ENCODE measurements at regions not wholly inside any gene's neighbourhood (a gene's known extent, or its start where the extent isn't known, plus 50 kb on each side); places are given as distances from the start of the nearest gene placed in this dataset.
"Not testable (repeated sequence)": the region's sequence is repeated elsewhere in the genome, so short reads cannot be mapped to it uniquely, and the experiment has no call there.

DNA sequence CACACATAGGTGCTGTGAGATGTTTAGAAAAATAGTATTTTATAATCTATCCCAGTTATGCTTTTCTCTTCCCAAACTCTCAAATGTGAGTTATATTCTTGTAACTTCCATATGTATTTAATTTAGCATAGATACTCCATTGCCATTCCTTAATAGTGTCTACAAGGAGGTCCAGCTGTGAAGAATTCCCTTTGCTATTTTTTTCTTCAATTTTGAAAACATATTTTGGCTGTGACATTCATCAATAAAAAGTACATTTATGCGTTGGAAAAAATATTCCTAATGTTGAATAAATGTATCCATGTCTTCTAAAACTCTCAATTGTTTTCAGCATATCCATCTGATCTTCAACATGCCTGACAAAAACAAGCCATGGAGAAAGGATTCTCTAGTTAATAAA, 1402.0 kb upstream of the SEL1L start:
- no peak for DNase-seq (ENCODE audit: low spot score)

DNA sequence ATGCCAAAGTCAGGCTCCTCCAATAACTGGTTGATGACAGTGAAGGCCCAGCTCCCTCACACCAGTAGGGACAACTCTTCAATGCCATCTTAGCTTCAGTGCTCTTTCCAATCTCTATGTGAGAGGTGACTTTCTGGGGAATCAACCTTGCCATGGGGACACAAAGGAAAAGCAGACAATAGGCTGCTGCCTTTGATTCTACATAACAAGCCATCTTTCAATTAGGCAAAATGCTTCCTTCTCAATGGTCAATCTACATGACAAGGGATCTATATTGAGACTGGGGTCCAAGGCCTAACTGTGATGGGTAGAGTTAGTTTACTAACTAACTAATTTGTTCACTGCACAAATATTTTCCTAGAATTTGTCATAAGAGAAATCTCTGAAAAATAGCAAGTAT, 1417.5 kb upstream of the SEL1L start:
- no peak for DNase-seq (ENCODE audit: low spot score)

DNA sequence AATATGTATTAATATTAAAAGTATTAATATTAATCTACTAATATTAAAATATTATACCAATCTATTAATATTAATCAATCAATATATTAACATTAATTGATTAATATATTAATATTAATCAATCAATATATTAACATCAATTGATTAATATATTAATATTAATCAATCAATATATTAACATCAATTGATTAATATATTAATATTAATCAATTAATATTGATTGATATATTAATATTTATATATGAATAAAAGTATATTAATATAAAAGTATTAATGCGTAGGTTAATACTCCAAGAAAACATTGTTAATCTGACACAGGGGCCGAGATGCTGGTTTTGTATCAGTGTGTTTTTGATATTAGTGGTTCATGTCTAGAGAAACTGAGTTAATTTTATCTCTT, 1430.1 kb upstream of the SEL1L start:
- DNase-seq (ENCODE audit: low spot score) = no peak

DNA sequence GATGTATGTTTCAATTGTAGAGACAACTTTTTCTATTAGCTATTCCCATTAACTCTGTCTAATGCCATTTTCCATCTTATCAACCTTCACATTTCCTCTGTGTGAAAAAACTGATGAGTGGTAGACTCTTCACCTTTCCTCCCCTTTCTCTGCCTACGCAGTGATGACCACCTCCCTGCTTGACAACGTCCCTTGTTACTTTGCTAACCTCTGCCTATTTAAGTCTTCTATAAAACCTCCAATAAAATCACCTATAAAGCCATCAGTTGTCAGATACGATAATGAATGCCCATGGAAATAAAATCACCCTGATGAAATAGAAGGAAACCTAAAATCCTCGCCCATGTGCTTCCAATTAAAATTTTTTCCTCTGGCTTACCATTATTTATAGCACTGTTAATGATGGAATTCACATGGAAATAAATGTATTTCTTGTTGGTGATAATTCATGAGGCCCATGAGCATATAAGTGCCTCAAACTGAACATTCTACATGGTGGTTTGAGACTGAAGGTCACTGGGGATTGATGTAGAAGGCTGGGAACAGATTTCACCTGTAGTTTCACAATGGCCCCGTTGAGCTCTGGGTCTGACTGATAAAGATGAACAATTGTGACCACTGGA, 1454.0 kb upstream of the SEL1L start:
- no peak for DNase-seq (ENCODE audit: low spot score)

DNA sequence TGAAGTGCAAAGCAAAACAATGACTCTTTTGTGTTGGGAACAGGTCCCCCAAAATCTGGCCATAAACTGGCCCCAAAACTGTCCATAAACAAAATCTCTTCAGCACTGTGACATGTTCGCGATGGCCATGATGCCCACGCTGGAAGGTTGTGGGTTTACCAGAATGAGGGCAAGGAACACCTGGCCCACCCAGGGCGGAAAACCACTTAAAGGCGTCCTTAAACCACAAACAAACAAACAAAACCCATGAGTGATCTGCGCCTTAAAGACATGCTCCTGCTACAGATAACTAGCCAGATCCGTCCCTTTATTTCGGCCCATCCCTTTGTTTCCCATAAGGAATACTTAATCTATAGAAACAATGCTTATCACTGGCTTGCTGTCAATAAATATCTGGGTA, 1460.9 kb upstream of the SEL1L start:
- not testable (repeated sequence) for DNase-seq (ENCODE audit: low spot score)

DNA sequence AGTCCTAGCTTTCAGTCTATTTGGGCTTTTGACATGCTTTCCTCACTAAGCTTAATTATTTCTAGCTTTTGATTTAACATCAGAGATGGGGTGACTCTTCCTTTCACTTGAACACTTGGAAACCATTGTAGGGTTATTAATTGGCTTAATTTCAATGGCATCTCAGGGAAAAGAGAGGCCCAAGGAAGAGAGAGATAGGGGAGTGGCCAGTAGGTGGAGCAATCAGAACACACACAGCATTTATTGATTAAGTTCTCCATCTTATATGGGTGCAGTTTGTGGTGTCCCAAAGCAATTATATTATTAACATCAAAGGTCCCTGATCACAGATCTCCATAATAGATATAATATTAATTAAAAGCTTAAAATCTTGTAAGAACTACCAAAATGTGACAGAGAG, 1466.1 kb upstream of the SEL1L start:
- no peak for DNase-seq (ENCODE audit: low spot score)

DNA sequence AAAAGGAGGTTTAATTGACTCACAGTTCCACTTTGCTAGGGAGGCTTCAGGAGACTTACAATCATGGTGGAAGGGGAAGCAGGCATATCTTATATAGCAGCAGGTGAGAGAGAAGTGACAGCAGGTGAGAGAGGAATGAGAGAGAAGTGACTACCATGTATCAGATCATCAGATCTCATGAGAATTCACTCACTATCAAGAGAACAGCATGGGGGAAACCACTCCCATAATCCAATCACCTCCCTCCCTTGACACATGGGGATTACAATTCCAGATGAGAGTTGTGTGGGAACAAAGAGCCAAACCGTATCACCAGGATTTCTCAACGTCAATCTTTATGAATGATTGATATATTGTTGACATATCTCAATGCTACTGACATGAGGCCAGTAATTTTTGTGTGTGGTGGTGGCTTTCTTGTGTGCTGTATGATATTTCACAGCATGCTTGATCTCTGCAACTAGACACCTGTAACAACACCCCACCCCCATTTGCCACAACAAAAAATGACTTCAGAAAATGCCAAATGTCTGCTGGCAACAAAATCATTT, 1470.9 kb upstream of the SEL1L start:
- no peak for DNase-seq (ENCODE audit: low spot score)

DNA sequence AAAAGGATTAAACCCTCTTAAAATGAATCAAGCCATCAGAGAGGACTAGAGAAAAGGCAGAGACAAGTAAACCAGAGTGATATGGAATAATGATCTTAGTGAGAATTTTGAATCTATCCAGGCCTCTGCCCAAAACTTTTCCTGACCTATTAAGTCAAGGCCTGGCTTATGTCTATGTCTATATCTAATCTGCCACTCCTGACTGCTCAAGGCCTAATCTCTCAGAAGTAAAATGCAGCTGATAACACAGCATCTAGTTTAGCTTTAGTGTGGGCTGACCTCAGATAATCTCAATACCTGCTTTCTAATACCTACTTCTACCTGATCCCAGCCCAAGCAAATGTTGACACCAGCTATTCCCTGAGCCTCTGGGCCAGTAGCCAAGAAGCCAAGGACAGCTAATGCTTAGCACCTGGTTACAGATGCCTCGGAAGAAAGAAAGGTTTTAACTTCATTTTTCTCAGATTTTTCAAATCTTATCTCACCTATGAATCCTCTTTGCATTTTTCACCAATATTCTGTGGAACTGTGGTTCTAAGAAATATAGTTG, 1472.5 kb upstream of the SEL1L start:
- DNase-seq (ENCODE audit: low spot score) = no peak

DNA sequence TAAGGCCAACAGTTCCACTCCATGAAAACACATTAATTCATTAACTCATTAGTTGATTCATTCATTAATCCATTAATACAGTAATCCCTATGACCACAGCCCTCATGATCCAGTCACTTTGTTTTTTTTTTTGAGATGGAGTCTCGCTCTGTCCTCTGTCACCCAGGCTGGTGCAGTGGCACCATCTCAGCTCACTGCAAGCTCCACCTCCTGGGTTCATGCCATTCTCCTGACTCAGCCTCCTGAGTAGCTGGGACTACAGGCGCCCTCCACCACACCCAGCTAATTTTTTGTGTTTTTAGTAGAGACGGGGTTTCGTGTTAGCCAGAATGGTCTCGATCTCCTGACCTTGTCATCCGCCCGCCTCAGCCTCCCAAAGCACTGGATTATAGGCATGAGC, 1473.4 kb upstream of the SEL1L start:
- not testable (repeated sequence) for DNase-seq (ENCODE audit: low spot score)

DNA sequence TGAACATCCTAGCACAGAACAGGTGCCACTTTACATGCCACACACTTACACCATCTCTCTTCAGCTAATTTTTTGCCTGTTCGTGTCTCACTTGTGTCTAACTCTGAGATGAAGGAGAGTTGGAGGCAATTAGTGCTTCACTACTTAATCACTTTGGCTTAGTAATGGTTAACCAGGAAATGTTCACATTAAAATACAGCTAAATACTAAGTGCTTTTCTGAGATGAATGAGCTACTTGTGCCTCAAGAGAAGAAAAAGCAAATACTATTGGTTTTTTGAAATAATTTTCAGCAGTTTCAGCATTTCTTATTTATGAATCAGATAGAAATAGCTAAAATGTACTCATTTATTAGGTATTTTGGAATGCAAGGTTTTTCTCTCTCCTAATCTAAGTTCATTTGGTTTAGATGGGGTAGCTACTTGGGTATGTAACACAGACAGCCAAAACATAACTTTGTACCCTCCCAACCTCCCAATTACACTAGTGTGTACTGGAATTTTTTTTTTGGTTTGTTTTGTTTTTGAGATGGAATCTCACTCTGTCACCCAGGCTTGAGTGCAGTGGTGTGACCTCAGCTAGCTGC, 1474.1 kb upstream of the SEL1L start:
- DNase-seq (ENCODE audit: low spot score) = no peak

DNA sequence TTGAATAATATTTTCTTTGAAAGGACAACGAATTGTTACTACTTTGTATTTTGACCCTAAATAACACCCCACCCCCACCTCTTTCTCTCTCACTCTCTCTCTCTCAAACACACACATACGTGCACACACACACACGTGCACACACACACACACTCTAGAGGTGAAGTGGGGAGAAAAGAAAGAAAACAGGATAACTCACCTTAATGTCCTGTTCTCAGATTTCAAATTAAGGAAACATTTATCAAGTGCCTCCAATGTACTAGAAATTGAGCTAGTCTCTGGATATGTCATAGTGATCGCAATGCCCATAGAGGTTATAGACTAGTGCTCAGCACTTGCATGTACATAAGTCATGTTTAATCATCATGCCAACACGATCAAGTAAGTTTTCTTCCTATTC, 1483.6 kb upstream of the SEL1L start:
- no peak for DNase-seq (ENCODE audit: low spot score)

DNA sequence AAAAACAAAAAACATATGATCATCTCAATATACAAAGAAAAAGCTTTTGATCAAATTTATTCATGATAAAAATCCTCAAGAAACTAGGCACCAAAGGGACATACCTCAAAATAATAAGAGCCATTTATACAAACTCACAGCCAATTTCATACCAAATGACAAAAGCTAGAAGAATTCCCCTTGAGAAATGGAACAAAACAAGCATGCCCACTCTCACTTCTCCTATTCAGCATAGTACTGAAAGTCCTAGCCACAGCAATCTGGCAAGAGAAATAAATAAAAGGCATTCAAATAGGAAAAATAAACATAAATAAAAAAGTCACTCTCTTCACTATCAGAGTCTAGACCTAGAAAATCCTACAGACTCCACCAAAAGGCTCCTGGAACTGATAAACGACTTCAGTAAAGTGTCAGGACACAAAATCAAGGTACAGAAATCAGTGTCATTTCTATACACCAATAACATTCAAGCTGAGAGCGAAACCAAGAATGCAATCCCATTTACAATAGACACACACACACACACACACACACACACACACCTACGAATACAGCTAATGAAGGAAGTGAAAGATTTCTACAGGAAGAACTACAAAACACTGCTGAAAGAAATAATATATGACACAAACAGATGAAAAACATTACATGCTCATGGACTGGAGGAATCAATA, 1486.2 kb upstream of the SEL1L start:
- DNase-seq (ENCODE audit: low spot score) = no peak

DNA sequence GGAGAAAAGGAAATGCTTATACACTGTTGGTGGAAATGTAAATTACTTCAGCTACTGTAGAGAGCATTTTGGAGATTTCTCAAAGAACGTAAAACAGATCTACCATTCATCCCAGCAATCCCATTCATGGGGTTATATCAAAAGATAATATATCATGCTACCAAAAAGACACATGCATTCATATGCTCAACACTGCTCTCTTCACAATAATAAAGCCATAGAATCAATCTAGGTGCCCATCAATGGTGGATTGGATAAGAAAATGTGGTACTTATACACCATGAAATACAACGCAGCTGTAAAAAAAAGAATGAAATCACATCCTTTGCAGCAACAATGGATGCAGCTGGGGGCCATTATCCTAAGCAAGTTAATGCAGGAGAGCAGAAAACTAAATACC, 1487.7 kb upstream of the SEL1L start:
- no peak for DNase-seq (ENCODE audit: low spot score)

DNA sequence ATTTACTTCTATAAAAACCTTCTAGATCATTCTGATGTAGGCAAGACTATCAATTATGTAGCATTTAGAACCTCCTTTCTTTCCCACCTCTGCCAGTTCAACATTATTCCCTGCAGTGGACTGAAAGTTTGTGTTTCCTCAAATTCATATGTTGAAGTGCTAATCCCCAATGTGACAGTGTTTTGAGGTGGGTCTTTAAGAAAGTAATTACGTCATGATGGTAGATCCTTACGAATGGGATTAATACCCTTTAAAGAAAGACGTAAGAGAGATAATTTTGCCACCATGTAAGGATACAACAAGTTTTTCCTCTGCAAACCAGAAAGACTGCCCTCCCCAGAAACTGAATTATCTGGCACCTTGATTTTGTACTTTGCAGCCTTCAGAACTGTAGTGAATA, 1489.7 kb upstream of the SEL1L start:
- DNase-seq (ENCODE audit: low spot score) = no peak

DNA sequence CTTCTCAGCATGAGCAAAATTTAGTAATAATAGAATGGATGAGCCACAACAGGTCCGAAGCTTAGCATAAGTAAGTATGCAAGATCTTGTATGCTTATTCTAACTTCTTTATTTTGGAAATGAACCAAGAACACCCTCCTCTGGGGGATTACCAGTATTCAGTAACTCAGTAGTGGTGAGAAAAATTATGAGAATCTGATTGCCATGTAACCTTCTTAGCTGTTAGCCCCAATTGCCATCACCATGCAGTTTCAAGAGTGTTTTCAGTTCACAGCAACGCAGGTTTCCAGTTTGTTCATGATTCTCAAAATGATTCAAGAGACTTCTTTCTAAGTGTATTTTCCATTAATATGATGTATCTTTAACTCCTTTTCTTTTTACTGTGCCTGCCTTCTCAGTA, 1507.6 kb upstream of the SEL1L start:
- no peak for DNase-seq (ENCODE audit: low spot score)

DNA sequence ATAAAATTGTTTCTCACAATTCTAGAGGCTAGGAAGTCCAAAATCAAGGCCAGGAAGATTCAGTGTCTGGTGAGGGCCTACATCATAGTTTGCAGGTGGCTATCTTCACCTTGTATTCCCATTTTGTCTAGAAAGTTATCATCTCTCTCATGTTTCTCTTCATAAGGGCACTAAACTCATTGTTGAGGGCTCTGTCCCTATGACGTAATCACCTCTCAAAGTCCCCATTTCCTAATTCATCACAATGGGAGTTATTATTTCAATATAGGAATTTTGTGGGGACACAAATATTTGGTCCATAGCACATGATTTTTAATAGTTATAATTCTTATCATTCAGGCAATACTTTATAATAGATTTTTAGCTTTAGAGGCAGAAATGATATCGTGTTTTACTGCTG, 1509.2 kb upstream of the SEL1L start:
- DNase-seq (ENCODE audit: low spot score) = no peak

DNA sequence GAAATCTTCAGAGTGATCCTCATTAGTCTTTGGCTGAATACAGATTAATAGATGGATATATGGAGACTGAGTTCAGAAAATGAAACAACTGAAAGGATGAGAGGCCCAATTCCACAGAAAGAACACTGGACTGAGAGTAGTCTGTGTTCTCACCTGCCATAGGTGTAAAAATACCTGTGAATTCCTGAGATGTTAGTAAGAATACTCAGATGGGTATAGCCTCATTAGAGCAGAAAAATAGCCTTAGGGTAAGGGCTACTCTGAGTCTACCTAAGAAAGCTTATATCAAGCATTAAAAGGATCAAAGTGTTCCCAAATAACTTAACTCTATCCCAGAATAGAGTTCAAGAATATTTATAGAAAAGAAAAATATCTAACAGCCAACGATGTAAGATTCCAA, 1510.3 kb upstream of the SEL1L start:
- no peak for DNase-seq (ENCODE audit: low spot score)

DNA sequence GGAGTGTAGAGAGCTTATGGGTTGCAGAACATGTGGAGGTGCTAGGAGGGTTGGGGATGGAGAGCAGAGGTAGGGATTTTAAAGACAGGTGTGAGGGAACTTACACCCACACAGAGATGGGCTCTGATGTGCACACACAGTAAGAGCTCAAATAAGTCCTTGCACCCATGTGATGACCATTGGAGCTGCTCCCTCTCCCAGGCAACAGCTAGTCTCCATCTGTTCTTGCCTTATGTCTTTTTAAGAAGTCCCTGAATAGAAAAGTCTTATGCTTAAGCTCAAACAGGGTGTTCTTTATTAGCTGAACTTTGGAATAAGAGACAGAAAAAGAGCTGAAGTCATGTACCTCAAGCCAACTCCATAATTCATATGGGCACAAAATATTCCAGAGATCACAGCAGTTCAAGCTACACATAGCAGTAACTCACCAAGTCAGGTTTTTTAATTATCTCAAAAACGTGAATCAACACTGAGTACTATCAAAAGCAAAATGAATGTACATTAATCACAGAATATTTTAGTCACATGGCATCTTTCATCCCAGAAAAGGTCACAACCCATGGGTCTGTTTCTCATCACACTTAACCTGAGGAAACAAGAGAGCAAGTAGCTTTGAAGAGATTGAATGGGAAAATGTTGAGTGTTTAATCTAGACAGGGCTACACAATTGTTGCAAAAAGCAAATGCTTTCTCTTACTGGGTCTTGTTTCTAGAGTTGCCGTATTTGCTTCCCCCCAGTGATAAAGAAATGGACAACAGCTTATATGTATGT, 1513.6 kb upstream of the SEL1L start:
- DNase-seq (ENCODE audit: low spot score) = no peak

DNA sequence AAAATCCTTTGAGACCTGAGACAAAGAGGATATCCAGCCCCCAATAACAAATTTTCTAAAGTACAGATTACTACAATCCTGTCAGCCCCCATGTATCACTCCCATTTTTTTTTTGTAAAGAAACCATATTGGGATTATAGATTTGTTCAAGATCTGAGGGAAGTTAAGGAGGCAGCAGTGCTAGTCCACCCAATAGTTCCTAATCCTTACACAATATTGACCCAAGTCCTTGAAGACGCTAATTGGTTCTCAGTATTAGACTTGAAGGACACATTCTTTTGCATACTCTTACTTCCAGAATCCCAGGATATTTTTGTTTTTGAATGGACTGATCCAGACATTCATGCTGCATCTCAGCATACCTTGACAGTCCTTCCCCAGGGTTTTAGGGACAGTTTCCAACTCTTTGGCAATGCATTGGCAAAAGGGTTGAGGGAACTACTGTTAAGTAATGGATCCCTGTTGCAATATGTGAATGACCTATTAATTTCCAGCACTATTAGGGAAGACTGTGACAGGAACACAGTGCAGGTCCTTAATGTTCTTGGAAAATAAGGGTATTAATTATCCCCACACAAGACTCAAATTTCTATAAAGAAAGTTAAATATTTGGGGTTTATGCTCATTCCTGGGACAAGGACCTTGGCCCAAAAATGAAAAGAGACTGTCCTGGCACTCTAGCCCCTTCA, 1519.5 kb upstream of the SEL1L start:
- no peak for DNase-seq (ENCODE audit: low spot score)

DNA sequence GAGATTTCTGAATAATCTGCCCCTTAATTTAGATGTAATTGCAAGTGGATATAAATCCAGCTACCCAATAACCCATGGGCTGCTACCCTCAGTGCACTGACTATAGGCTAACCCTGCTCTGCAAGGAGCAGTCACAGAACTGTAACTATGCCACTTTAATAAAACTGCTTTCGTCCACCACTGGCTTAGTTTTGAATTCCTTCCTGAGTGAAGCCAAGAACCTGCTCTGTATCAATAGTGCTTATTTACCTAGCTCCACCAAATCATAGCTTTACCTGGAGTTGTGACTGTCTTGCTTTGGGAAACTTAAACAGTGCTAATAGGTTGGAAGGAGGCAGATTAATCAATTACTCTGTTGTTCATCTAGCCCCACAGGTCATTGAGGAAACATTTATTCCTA, 1524.4 kb upstream of the SEL1L start:
- no peak for DNase-seq (ENCODE audit: low spot score)

DNA sequence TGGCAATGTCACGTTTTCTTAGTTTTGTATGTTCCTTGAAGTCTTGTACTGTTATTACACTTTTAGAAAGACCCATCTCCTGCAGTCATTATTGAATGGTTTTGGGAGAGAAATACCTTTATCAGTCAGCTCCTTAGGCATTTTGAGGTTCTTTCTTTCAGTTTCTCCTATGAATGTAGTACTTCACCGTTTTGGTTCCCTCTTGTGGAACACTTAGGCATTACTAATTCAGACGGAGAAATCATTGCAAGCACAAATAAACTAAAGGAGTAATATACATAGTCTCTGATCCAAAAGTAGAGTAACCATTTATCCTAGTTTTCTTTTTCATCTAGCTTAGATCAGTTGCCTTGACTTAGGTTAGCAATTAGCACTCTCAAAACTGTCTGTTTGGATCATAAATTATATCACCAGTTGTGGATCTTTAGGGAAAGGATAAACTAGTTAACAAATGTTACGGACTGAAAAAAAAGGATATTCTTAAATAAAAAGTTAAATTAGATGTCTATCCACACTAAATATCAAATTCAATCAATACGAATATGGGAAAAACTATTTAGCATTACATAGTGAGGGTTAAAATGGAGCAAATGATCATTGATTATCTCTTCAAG, 1538.3 kb upstream of the SEL1L start:
- no peak for DNase-seq (ENCODE audit: low spot score)
